ENCODE measurements at regions not wholly inside any gene's neighbourhood (a gene's known extent, or its start where the extent isn't known, plus 50 kb on each side); places are given as distances from the start of the nearest gene placed in this dataset.

DNA sequence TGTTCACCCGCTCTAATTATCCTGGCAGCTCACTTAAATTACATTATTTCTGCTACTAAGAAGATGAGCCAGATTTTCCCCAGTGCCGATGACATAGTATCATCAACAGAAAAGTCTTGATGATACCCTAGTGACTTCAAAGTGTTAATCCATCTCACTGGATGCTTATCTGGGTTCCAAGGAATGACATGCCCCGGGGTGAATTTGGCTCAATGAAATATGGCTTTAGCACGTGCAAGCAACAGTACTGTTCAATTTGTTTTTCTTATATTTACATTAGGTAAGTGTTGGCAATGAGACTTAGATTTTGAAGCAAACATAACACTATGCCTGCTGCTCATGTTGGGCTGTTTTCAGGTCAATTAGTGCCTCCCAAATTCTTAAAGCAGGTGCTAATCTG lies 548.2 kb upstream of the SLITRK1 start:
- TF ChIP-seq, protein P1, sequence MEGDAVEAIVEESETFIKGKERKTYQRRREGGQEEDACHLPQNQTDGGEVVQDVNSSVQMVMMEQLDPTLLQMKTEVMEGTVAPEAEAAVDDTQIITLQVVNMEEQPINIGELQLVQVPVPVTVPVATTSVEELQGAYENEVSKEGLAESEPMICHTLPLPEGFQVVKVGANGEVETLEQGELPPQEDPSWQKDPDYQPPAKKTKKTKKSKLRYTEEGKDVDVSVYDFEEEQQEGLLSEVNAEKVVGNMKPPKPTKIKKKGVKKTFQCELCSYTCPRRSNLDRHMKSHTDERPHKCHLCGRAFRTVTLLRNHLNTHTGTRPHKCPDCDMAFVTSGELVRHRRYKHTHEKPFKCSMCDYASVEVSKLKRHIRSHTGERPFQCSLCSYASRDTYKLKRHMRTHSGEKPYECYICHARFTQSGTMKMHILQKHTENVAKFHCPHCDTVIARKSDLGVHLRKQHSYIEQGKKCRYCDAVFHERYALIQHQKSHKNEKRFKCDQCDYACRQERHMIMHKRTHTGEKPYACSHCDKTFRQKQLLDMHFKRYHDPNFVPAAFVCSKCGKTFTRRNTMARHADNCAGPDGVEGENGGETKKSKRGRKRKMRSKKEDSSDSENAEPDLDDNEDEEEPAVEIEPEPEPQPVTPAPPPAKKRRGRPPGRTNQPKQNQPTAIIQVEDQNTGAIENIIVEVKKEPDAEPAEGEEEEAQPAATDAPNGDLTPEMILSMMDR (IDR thresholded peaks at IDR 0.05): no peak
- TF ChIP-seq EZH2 (IDR thresholded peaks at IDR 0.05; ENCODE audit: borderline replicate concordance, insufficient read depth, low read depth, low read length, poor library complexity, severe bottlenecking): no peak

Data from B cell (primary cell).